ENCODE measurements at regions not wholly inside any gene's neighbourhood (a gene's known extent, or its start where the extent isn't known, plus 50 kb on each side); places are given as distances from the start of the nearest gene placed in this dataset.

DNA sequence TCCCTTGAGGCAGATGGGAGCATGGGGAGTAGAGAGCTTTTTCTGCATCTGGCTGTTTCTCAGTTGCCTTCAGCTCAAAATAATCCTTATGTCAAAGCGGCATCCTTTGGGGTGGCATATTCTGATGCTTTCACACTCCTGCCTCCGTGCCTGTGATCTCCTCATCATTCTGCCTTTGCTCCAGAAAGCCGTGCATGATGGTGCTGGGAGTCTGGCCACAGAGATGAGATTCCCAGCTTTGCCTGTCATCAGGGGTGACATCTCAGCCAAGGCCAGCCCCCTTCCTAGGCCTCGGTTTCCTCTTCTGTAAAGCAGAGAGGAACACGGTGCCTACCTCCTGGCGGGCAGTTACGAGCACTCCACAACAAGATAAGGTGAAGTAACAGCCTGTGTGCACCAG is 96.3 kb upstream of the ALDH1A3 start:
- in situ Hi-C loops (cut with HindIII; ENCODE audit: low sequenced_read_pairs), result no loop called here
- no peak for DNase-seq (ENCODE audit: low read depth, low spot score)
- H3K4me3 ChIP-seq (ENCODE audit: low read depth, low read length), result no peak overlapping the region
- TF ChIP-seq, protein P1, sequence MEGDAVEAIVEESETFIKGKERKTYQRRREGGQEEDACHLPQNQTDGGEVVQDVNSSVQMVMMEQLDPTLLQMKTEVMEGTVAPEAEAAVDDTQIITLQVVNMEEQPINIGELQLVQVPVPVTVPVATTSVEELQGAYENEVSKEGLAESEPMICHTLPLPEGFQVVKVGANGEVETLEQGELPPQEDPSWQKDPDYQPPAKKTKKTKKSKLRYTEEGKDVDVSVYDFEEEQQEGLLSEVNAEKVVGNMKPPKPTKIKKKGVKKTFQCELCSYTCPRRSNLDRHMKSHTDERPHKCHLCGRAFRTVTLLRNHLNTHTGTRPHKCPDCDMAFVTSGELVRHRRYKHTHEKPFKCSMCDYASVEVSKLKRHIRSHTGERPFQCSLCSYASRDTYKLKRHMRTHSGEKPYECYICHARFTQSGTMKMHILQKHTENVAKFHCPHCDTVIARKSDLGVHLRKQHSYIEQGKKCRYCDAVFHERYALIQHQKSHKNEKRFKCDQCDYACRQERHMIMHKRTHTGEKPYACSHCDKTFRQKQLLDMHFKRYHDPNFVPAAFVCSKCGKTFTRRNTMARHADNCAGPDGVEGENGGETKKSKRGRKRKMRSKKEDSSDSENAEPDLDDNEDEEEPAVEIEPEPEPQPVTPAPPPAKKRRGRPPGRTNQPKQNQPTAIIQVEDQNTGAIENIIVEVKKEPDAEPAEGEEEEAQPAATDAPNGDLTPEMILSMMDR (IDR thresholded peaks at IDR 0.05; ENCODE audit: low read depth, low read length), result no peak

DNA sequence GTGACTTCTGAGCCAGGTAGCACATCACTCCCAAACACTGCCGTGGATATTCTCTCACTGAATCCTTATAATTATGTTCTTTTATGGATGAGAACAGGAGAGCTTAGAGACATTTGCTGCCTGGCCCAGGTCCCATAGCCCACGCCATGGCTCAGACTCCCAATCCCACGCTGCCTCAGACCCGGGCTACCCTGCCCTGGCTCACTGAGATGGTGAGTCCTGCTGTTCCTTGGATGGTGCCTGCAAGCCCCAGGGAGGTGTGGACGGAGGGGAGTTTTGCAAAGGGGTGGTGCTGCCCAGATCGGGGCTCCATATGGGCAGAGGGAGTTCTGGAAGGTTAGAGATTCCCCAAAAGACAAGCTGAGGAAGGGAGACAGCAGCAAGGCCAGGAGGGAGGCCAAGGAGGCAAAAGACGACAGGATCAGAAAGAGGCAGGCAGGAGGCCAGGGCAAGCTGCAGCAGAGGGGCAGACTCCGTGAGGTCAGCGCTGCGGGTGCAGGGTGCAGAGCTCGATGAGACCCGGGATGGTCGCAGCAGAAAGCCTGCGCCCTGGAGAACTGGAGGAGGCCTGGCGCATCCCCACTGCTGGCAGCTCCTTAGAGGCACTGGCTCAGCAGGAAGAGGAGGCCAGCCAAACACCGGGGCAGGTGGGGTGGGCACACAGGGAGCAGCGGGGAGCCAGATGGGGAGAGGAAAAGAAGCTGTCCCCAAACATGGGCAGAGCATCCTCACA is 95.7 kb upstream of the ALDH1A3 start:
- DNase-seq (ENCODE audit: low read depth, low spot score), result no peak
- in situ Hi-C loops (cut with HindIII; ENCODE audit: low sequenced_read_pairs), result no loop called here

DNA sequence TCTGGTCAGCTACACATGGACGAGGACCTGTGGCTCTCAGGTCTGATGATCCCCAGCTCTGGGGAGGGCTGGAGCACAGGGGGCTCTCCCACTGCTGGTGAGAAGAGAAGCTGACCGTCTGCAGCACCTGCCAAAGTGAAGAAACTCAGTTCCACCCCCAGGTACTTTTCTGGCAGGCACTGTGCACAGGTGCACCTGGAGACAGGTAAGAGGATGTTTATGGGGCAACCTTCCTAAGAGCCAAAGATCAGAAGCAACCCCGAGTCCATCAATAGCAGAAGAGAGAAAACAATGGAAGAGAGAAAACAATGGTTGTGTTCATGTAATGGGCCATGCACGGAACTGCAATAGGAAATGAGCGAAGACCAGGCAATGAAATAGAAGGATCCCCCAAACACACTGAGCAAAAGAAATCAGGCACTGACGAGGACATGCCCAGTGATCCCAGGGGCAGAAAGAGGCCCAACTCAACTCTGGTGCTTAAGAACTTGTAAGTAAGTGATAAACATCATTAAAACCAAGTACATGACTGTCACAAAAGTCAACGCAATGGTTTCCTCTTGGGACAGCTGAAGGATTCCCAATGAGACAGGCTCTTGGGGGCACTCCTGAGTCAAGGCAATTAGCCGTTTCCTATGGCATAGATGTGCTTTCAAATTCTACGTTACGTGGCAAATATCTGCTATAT is 95.0 kb upstream of the ALDH1A3 start:
- TF ChIP-seq, protein P1 (IDR thresholded peaks at IDR 0.05; ENCODE audit: low read depth, low read length), result no peak
- no peak overlapping the region for H3K4me3 ChIP-seq (ENCODE audit: low read depth, low read length)
- in situ Hi-C loops (cut with HindIII; ENCODE audit: low sequenced_read_pairs), result no loop called here
- no peak for DNase-seq (ENCODE audit: low read depth, low spot score)

More for the DNA sequence above, 95.7 kb upstream of the ALDH1A3 start:
- TF ChIP-seq, protein P1 (IDR thresholded peaks at IDR 0.05; ENCODE audit: low read depth, low read length), result no peak
- no peak overlapping the region for H3K4me3 ChIP-seq (ENCODE audit: low read depth, low read length)

DNA sequence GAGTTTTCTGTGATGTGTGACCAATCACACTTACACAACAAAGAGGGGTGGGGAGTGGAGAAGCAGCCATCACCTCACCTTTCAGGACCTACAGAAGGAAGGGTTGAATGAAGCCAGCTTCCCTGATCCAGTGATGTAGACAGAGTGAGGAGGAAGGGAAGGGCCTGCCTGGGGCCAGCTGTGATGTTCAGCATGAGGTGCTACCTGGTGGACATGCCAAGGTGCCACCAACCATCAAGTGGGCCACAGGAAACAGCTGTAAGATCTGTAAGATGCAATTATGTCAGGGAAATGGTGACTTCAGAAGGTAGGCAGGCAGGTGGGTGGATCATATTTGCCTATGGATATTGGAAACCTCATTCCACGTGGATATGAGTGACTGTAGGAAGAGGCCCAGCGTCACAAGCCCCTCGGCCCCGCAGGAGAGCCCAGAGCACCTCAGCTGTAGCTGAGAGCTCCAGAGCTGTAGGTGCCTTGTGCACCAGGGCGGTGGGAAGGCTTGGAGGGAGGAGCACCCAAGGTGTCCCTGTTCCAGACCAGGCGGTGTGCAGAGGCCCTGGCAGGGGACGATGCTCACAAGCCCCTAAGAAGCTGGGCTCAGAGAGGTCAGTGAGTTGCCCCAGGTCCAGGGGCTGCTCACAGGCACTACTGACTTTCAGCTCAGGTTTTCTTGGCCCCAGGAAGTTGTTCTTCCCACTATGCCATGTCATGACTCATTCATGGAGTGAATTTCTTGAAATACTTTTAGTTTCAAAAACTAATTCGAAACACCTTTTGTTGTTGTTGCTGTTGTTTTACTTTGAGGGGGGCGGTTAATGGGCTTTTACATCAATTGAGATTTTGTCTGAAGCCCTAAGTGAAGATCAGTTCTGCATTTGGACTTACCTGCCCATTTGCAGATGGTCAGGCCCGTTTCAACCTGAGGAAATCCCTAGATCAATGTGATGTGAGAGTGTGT is 94.2 kb upstream of the ALDH1A3 start:
- no peak for DNase-seq (ENCODE audit: low read depth, low spot score)
- H3K4me3 ChIP-seq (ENCODE audit: low read depth, low read length), result no peak overlapping the region
- in situ Hi-C loops (cut with HindIII; ENCODE audit: low sequenced_read_pairs), result no loop called here
- TF ChIP-seq, protein P1 (IDR thresholded peaks at IDR 0.05; ENCODE audit: low read depth, low read length), result no peak

DNA sequence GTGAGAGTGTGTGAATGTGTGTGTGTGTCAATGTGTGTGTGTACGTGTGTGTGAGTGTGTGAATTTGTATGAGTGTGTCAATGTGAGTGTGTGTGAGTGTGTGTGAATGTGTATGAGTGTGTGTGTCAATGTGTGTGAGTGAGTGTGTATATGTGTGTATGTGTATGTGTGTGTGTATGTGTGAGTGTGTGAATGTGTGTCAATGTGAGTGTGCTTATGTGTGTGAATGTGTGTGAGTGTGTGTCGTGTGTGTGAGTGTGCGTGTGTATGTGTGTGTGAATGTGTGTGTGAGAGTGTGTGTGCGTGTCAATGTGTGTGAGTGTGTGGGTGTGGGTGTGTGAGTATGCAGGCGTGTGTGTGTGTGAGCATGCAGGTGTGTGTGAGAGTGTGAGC is 93.5 kb upstream of the ALDH1A3 start:
- no peak for DNase-seq (ENCODE audit: low read depth, low spot score)
- in situ Hi-C loops (cut with HindIII; ENCODE audit: low sequenced_read_pairs), result no loop called here
- TF ChIP-seq, protein P1 (IDR thresholded peaks at IDR 0.05; ENCODE audit: low read depth, low read length), result no peak
- no peak overlapping the region for H3K4me3 ChIP-seq (ENCODE audit: low read depth, low read length)

DNA sequence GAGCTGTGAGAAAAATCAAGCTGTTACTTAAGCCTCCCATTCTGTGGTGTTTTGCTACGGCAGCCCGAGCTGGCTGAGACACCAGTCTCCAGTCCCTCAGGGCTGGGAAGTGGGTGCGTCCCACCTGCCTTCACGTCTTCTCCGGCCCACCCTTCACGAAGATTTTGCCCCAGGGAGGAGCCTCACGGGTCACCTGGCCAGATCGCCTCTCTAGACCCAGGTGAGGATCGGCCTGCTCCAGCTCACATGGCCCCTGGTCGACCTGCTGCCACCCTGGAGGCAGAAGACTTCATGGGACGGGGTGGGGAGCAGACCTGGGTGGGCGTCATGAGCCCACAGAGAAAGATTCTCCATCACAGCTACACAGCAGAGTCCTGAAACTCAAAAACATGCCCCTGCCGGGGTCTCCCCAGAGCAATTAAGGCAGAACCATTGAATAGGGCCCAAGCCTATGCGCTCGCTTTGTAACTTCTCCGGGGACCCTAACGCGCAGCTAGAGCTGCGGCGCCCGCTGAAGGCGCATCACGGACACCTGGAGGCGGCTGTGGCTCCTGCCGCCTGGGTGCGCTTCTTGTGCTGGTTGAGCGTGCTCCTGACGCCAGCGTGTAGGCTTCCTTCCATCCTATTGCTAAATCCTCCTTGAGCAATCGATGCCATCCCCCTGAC is 92.6 kb upstream of the ALDH1A3 start:
- TF ChIP-seq, protein P1 (IDR thresholded peaks at IDR 0.05; ENCODE audit: low read depth, low read length), result no peak
- no peak overlapping the region for H3K4me3 ChIP-seq (ENCODE audit: low read depth, low read length)
- DNase-seq (ENCODE audit: low read depth, low spot score), result no peak
- in situ Hi-C loops (cut with HindIII; ENCODE audit: low sequenced_read_pairs), result no loop called here
